ENCODE measurements at regions not wholly inside any gene's neighbourhood (a gene's known extent, or its start where the extent isn't known, plus 50 kb on each side); places are given as distances from the start of the nearest gene placed in this dataset.

GRCh38 chr12:13834241-13834640, 147.2 kb downstream of the GRIN2B start:
- WGBS, 2 donors = 84 to 89% methylated on average over 5 of the region's 5 CpGs
- no peak for TF ChIP-seq CTCF (IDR thresholded peaks at IDR 0.05; ENCODE audit: control extremely low read depth, extremely low read depth)
- no peak for DNase-seq
- Histone ChIP-seq H3K4me3 (no peak overlapping the region), H3K27me3 (ENCODE audit: control insufficient read depth in 3 of 3, insufficient read depth in 3 of 3, low read length in 2 of 3) (no peaks in the 10 kb centered on the region), H3K4me1 (ENCODE audit: control insufficient read depth in 5 of 5, insufficient read depth in 5 of 5, low read length in 5 of 5) (no peaks in the 10 kb centered on the region), H3K9me3 (ENCODE audit: control insufficient read depth in 4 of 4, insufficient read depth in 3 of 4, low read length in 3 of 4) (no peaks in the 10 kb centered on the region), H3K36me3 (ENCODE audit: control insufficient read depth in 4 of 4, insufficient read depth in 4 of 4, low read length in 4 of 4) (no peaks in the 10 kb centered on the region), H3K9ac (ENCODE audit: insufficient read depth in 1 of 2, low read length in 2 of 2) (no peak overlapping the region), H3K27ac (ENCODE audit: low read depth in 1 of 2, low read length in 1 of 2) (no peak overlapping the region)
- ATAC-seq (ENCODE audit: insufficient read depth, low FRiP score) = no peak

GRCh38 chr12:13817131-13817530, 164.3 kb downstream of the GRIN2B start:
- Histone ChIP-seq H3K27ac (ENCODE audit: low read depth in 1 of 2, low read length in 1 of 2) (no peak overlapping the region), H3K4me3 (no peak overlapping the region), H3K36me3 (ENCODE audit: control insufficient read depth in 4 of 4, insufficient read depth in 4 of 4, low read length in 4 of 4) (no peaks in the 10 kb centered on the region), H3K4me1 (ENCODE audit: control insufficient read depth in 5 of 5, insufficient read depth in 5 of 5, low read length in 5 of 5) (no peaks in the 10 kb centered on the region), H3K27me3 (ENCODE audit: control insufficient read depth in 3 of 3, insufficient read depth in 3 of 3, low read length in 2 of 3) (no peaks in the 10 kb centered on the region), H3K9me3 (ENCODE audit: control insufficient read depth in 4 of 4, insufficient read depth in 3 of 4, low read length in 3 of 4) (peaks cover 0 to 3% (median under 1%) of the 10 kb centered on the region in 4 donors), H3K9ac (ENCODE audit: insufficient read depth in 1 of 2, low read length in 2 of 2) (no peak overlapping the region)
- DNase-seq = no peak
- TF ChIP-seq CTCF (IDR thresholded peaks at IDR 0.05; ENCODE audit: control extremely low read depth, extremely low read depth) = no peak
- no peak for ATAC-seq (ENCODE audit: insufficient read depth, low FRiP score)
- WGBS, 2 donors = 61 to 75% methylated on average over 7 of the region's 7 CpGs

GRCh38 chr12:13816394-13816793, 165.0 kb downstream of the GRIN2B start:
- Histone ChIP-seq H3K9ac (ENCODE audit: insufficient read depth in 1 of 2, low read length in 2 of 2) (no peak overlapping the region), H3K4me3 (no peak overlapping the region), H3K4me1 (ENCODE audit: control insufficient read depth in 5 of 5, insufficient read depth in 5 of 5, low read length in 5 of 5) (no peaks in the 10 kb centered on the region), H3K27ac (ENCODE audit: low read depth in 1 of 2, low read length in 1 of 2) (no peak overlapping the region), H3K9me3 (ENCODE audit: control insufficient read depth in 4 of 4, insufficient read depth in 3 of 4, low read length in 3 of 4) (peaks cover 0 to 3% (median under 1%) of the 10 kb centered on the region in 4 donors), H3K36me3 (ENCODE audit: control insufficient read depth in 4 of 4, insufficient read depth in 4 of 4, low read length in 4 of 4) (no peaks in the 10 kb centered on the region), H3K27me3 (ENCODE audit: control insufficient read depth in 3 of 3, insufficient read depth in 3 of 3, low read length in 2 of 3) (no peaks in the 10 kb centered on the region)
- DNase-seq = no peak
- no peak for TF ChIP-seq CTCF (IDR thresholded peaks at IDR 0.05; ENCODE audit: control extremely low read depth, extremely low read depth)
- ATAC-seq (ENCODE audit: insufficient read depth, low FRiP score) = no peak
- 85 to 86% methylated on average over 2 of the region's 2 CpGs for WGBS, 2 donors

- no peak for TF ChIP-seq CTCF (IDR thresholded peaks at IDR 0.05; ENCODE audit: control extremely low read depth, extremely low read depth)
- no peak overlapping the region for H3K9ac ChIP-seq (ENCODE audit: insufficient read depth in 1 of 2, low read length in 2 of 2)
- no peak for ATAC-seq (ENCODE audit: insufficient read depth, low FRiP score)
- H3K27ac ChIP-seq (ENCODE audit: low read depth in 1 of 2, low read length in 1 of 2) = no peak overlapping the region
- peaks cover 0 to 3% (median under 1%) of the 10 kb centered on the region in 4 donors for H3K9me3 ChIP-seq (ENCODE audit: control insufficient read depth in 4 of 4, insufficient read depth in 3 of 4, low read length in 3 of 4)
- no peak for DNase-seq
- no peak overlapping the region for H3K4me3 ChIP-seq
- no peaks in the 10 kb centered on the region for H3K4me1 ChIP-seq (ENCODE audit: control insufficient read depth in 5 of 5, insufficient read depth in 5 of 5, low read length in 5 of 5)
- no peaks in the 10 kb centered on the region for H3K36me3 ChIP-seq (ENCODE audit: control insufficient read depth in 4 of 4, insufficient read depth in 4 of 4, low read length in 4 of 4)
- no peaks in the 10 kb centered on the region for H3K27me3 ChIP-seq (ENCODE audit: control insufficient read depth in 3 of 3, insufficient read depth in 3 of 3, low read length in 2 of 3)
Observed at GRCh38 chr12:13812168-13812567, 169.2 kb downstream of the GRIN2B start.
